ENCODE measurements at regions not wholly inside any gene's neighbourhood (a gene's known extent, or its start where the extent isn't known, plus 50 kb on each side); places are given as distances from the start of the nearest gene placed in this dataset.

GRCh38 chr5:100697970-100698369 lies 162.8 kb downstream of the FAM174A start:
- TF ChIP-seq, protein P1, sequence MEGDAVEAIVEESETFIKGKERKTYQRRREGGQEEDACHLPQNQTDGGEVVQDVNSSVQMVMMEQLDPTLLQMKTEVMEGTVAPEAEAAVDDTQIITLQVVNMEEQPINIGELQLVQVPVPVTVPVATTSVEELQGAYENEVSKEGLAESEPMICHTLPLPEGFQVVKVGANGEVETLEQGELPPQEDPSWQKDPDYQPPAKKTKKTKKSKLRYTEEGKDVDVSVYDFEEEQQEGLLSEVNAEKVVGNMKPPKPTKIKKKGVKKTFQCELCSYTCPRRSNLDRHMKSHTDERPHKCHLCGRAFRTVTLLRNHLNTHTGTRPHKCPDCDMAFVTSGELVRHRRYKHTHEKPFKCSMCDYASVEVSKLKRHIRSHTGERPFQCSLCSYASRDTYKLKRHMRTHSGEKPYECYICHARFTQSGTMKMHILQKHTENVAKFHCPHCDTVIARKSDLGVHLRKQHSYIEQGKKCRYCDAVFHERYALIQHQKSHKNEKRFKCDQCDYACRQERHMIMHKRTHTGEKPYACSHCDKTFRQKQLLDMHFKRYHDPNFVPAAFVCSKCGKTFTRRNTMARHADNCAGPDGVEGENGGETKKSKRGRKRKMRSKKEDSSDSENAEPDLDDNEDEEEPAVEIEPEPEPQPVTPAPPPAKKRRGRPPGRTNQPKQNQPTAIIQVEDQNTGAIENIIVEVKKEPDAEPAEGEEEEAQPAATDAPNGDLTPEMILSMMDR (IDR thresholded peaks at IDR 0.05; ENCODE audit: insufficient read depth, low read length, poor library complexity, severe bottlenecking), result no peak
- no peak for TF ChIP-seq EZH2phosphoT487 (conservative IDR thresholded peaks at IDR 0.05; ENCODE audit: low read length)
